ENCODE measurements at regions not wholly inside any gene's neighbourhood (a gene's known extent, or its start where the extent isn't known, plus 50 kb on each side); places are given as distances from the start of the nearest gene placed in this dataset.
"Not testable (repeated sequence)": the region's sequence is repeated elsewhere in the genome, so short reads cannot be mapped to it uniquely, and the experiment has no call there.

DNA sequence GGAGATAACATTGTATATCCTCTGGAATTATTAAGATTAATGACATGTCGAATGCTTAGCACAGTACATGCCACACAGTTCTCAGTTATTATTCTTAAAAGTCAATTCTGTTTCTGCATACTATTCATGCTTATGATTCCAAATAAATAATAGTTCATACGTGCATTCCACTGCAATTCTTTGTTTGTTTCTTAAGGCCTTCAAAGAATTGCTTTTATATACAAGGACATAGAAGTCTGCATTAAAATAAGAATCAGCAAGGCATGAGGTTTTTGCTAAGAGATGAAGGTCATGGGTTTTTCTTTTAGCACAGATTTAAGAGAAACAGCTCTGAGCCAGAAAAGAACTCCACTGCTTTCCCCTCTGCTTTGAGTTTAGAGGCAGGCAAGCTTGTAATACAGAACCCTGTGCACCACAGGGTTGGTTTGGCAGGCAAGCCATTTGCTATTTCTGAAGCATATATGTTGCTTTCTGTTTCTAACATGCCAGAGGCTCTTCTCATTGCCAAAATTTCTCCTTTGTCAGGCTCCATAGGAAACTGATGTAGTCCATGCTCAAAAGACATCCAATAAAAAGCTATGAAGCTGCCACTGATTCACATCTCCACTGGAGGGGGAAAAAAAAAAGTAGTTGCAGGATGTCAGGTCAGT, 420.6 kb upstream of the TYRP1 start:
- DNase-seq (no peak), ATAC-seq (no peak)

DNA sequence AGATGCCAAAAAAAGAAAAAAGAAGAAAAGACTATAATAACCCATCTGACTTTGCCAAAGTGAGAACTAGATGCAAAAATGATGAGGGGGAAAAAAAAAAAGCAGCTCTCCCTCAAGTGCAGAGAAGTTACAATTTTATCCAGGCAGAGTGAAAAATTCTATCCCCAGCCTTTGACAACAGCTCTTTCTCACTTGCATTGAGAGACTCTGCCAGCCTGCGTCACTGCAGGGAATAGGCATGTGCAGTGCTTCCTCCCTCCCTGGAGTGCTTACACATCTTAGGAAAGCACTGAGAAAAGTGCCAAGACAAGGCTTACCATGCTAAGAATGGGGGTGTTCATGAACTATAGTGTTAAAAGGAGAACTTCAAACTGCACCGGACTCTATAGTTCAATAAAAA, 418.6 kb upstream of the TYRP1 start:
- no peak for DNase-seq
- ATAC-seq: no peak

DNA sequence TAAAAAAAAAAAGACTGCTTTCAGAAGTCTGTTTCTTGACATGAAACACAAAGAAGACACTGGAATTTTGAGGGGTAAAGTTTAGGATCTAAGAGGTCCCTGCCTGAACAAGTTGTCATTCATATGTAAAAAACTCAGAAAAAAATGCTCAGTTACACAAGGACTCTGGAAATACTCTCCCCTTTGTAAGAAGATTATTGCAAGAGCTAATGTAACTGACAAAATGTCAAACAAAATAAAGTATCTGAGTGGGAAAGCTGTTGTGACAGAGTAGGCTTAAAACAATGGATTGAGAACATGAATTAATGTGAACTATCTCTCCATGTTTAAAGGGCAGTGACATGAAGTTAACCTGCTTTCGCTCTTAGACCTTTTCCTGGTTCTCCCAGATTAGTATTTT, 416.7 kb upstream of the TYRP1 start:
- no peak for ATAC-seq
- DNase-seq: no peak

DNA sequence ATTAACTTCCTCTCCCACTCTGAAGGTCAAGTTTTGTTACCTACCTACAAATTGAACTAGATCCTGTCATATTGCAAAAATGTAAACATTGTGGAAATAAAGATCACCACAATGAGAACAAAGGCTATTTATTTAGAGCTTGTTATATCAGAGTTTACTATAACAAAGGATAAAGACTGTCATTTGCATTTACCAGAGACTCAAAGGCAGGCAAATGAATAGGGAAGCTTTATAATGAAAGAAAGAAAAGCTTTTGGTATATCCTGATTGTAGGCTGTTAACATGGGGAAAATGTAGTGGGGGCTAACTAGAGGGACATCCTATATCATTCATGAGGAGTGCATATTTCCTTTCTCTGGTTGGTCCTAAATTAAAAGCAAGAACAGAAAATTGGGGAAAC, 403.5 kb upstream of the TYRP1 start:
- no peak for ATAC-seq

DNA sequence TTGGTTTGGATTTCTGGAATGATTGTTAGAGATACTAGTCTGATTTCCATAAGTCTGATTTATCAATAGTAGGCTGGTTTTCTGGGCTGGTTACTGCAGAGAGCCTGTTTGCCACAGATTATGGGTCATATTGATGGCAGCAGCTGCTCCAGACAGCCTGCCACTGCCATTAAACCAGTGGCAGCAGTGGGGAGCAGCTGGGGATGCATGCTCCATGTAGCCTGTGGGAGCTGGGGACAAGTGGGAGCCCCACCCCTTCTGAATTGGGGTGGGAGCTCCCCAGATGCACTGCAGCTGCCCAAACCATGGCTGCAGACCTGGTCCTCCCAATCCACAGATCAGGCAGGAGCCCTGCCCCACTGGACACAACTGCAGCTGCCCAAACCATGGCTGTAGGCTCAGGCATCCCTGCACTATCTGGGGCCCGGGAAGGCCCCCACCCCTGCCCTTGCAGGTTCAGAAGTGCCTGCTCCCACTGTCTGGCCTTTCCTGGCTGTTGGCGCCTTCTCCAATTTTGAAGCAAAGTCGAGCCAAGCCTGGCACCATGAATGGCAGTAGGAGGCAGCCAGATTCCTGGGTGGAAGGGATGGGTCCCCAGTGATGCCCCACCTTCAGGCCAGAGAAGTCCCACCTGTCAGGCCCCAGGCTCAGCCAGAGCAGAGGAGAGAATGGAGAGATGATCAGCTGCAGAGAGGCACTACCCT, 402.9 kb upstream of the TYRP1 start:
- ATAC-seq (no peak), DNase-seq (no peak)

More for the DNA sequence above, 403.5 kb upstream of the TYRP1 start:
- no peak for DNase-seq

DNA sequence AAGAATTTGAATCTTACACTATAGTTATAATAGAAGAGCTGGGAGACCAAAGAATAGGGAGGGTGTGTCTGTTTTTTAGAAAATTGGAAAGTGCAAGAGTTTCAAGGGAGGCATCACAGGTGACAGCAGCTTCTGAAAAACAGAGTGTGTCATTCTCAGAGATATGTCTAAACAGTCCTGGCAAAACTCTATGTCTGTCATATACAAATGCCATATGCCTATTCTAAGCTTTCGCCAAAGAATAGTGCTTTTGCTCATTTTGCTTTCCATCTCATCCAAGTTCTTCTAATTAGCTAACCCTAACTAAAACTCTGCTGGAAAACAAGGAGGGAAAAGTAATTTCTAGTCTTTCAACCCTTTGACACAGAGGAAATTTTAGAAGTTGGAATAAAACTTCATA, 388.0 kb upstream of the TYRP1 start:
- ATAC-seq (no peak), DNase-seq (no peak)

DNA sequence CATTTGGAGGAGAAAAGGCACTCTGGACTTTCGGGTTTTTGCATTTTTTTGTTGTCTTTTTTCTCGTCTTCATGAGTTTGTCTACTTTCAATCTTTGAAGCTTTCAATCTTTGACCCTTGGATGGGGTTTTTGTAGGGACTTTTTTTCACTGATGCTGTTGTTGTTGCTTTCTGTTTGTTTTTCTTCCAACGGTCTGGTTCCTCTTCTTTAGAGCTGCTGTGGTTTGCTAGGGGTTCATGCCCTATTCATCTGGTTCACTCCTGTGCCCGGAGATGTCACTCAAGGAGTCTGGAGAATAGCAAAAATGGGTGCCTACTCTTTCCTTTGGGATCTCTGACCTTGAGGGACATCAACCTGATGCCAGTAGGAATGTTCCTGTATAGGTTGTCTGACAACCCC, 378.6 kb upstream of the TYRP1 start:
- DNase-seq (no peak), ATAC-seq (no peak)

DNA sequence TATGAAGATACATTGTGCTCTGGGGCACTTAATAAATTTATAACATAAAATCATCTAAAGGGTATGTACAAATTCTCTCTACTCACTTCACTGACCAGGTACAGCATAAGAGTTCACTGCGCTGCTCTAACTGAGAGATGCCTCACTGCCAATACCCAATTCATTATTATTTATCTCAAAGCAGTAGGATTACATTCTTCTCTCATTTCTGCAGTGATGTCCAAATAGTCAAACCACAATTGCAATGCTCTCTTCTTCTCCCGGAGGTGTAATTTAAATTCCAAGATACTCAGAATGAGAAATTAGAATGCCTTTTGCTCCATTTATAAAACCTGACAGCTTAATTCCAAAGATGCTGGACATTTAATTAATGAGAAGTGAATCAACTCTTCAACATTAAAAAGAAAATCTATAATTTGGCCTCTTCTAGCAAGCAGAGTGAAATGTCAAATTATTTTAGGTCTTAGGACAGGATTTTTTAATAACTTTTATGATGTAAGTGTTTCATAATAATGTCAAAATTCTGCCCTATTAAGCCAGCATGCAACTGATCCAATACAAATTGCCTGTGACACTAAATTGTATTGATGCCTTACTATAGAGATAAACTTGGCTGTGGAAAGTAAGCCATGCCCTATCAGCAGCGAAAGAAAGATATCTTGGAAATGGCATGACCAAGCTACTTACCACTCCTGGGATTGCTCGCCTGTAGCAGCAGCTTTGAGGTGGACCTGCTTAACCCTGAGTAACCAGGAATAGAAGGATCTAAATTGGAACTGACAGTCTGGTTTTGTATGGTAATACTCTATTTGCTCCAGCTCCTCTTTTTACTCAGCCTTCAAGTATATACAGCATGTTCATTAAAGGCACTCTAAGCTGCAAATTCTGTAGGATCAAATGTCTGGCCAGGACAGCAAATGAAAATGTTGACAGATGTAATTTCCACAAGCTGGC, 374.2 kb upstream of the TYRP1 start:
- no peak for DNase-seq
- no peak for ATAC-seq

DNA sequence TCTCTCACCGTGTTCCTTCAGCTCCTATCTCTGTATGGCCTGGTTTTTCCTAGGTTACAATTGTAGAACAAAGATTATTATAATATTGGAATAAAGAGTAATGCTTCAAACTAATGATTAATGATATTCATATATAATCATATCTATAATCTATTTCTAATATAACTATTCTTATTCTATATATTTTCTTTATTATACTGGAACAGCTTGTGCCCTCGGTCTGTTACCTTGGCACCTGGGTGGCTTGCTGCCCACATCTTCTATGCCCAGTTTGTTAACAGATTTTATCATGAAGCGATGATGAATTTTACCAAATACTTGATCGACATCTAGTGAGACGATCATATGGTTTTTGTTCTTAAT, 363.6 kb upstream of the TYRP1 start:
- no peak for ATAC-seq
- no peak for DNase-seq

DNA sequence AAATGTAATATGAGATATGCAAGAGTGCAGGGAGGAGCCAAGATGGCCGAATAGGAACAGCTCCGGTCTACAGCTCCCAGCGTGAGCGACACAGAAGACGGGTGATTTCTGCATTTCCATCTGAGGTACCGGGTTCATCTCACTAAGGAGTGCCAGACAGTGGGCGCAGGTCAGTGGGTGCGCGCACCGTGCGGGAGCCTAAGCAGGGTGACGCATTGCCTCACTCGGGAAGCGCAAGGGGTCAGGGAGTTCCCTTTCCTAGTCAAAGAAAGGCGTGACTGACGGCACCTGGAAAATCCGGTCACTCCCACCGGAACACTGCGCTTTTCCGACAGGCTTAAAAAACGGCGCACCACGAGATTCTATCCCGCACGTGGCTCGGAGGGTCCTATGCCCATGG, 359.2 kb upstream of the TYRP1 start:
- not testable (repeated sequence) for ATAC-seq, DNase-seq

DNA sequence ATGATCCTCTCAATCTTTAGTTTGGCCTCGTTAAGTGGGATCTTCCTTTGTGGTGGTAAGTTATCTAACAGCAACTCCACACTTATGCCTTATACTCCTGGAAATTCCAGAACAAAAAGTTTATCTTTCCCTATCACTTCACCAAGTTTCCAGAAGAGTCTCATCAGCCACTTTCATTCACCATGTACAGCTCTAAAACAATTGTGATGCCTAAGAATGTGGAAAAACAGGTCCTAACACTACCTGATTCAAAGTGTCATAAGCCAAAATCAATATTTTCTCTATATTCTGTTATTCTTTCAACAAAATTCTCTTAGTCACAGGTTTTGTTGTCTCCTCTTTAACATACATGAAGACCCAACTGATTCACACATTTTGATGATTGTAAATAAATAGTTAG, 342.4 kb upstream of the TYRP1 start:
- no peak for DNase-seq

DNA sequence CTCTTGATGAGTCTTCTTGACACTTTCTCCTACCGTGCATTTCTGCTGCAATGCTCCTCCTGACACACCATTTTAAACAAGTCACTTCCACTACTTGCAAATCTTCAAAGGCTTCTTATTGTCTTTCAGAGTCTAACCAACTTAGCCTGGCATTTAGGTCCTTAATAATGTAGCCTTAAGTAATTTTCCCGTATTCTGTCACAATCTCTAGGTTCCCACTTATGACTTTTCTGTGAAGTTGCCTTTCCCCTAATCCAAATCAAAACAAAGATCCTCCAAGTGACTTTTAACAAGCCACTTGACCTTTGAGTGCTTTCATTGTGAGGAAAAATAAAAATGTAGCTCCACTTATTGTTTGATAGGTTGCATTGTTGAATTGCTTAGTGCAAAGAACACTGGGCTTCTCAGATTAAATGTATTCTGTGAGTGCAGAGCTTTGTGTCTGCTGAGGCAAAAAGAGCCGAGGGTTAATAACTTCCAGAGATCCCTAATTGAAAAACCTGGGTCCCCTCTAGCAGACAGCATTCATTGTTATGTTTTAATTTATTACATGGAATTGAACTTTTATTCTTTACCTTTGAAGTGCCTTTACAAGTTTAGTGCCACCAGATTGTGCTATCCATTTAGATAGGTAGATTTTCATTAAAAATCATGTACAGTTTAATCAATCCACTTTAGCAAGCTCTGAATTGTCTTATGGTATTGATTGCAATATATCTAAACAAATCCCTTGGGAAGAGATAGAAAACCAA, 341.7 kb upstream of the TYRP1 start:
- DNase-seq (no peak), ATAC-seq (no peak)

More for the DNA sequence above, 342.4 kb upstream of the TYRP1 start:
- ATAC-seq: no peak

DNA sequence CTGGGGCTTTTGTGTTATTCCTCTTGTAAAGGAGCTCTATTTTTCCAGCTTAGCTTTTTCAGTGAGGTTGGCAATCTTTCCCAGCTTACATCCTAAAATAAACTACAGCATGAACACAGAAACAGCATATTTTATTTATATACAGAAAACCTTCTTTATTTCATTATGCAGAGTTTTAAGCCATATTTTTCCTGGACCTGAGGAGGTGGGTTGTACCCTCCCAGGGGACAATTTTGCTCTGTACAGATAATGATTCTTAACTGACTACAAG, 341.2 kb upstream of the TYRP1 start:
- DNase-seq: no peak
- no peak for ATAC-seq

DNA sequence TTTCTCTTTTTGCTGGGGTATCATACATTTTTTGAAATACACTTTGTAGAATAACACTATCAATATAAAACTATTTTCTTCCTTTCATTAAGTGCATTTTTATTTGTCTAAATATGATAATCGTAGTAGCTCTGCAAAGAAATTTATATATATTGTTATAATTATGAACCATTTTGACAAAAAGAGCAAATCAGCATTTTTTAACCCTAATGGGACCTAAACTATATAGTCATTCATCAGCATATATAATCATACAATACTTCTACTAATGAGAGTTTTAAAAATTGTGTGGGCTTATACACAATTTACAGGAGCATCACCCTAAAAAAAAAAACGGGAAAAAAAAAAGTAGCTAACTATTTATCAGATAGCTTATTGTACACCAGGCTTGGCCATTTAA, 329.7 kb upstream of the TYRP1 start:
- ATAC-seq: no peak
- no peak for DNase-seq

DNA sequence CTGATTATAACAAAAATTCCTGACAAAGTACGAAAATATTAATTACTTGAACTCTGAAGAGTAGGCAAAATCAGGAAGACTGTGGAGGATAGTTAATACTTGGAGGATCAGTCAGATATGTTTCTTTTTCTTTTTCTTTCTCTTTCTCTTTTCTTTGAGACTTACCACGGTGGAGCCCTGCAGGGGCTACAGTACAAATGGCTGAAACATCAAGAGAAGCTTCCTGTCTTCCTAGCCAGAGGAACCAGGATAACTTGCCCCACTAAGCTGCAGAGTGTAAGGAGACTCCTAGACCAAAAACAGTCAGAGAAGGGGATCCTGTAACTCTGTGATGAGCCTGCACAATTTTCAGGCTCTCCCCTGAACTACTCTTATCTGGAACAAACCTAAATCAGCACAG, 324.6 kb upstream of the TYRP1 start:
- no peak for DNase-seq

DNA sequence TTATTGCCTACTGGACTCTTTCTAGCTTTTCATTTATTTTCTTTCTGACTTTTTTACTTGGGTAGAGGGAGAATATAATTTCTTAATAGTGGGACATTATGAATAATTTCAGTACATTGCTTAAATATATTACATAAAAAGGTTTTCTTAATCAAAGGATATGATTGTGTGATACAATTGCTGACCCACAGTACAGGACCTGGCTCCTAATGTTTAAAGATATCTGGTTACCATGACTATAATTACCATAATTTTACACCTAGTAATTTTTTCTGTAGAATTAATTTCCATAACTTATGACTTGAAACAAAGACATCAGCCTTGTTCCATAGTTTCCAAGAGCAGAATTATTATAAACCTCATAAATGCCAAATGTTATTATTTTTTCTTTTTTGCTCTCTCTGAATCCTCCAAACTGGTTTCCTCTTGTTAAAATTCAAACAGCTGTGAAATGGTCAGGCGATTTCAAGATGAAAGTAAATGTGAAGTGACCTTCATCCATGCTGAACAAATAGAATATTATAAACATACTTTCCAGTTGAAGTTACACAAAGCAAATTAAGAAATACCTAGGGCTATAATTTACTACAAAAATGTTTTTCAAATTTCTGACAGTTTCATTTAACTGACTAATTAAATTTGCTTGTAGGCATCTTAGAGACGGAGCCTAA, 301.2 kb upstream of the TYRP1 start:
- DNase-seq (no peak), ATAC-seq (no peak)

More for the DNA sequence above, 324.6 kb upstream of the TYRP1 start:
- no peak for ATAC-seq

DNA sequence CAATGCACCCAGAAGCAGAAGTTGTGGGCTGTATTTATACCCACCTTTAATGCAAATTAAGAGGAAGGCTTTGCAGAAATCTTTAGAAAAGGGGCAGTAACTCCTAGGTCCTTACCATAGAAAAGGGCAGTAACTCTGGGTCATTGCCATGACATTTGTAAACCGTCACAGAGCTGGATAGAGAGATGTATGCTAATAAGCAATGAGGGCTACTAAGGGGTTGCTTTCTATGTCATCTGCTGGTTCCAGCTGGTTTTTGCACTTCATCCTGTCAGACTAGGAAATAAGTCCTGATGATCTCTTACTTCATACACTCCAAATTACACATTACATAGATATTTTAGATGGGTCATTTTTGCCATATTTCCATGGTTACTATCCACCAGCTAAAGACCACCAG, 299.1 kb upstream of the TYRP1 start:
- ATAC-seq (no peak), DNase-seq (no peak)

DNA sequence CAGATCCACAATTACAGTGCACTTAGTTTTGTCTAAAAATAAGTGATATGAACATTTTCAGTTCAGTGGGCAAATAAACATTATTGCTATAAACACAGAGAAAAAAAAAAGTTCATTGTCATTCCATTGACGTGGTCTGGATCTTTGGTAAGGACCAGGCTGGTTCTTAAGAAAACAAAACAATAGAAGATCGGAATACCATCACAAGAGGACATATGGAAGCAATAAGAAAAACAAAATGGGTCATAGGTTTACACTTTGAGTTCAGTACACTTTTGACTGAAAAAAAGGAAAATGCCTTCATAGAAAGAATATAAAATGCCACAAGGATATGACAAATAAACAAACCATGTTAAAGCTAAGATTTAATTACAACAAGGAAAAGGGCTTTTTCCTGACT, 289.5 kb upstream of the TYRP1 start:
- ATAC-seq (no peak), DNase-seq (no peak)

DNA sequence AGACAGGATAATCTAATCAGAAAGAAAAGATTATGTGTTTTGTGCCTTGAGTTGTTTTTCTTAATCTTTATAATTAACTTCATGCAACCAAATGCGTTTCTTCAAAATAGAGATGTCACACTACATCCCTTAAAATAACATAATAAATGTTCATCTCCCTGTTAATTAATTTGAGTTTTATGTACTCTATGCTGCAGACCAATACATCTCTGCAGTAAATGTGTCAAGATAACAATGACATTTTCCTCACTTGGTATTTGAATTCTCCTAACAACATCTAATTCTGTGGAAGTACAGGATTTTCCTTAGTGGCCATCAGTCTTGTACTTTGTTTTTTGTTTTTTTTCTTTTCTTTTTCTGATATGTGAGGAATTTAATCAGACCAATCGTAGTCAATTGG, 279.2 kb upstream of the TYRP1 start:
- ATAC-seq (no peak), DNase-seq (no peak)

DNA sequence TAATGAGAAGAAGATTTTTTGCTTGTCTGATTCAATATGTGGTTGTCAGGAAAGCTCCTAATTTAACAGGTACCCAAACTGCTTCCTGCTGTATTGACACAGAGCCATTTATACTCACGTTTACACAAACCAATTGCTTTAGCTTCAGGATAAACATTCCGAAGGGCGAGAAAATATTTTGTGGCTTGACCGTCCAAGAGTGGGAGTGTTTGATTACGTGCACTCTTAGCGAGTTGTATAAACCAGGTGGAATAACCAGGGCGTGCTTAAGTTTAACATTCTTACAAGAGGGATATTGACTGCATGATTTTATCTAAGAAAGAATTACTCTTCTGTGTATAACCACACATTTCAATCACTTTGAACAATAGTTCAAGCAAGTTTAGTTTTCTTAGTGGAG, 278.7 kb upstream of the TYRP1 start:
- no peak for ATAC-seq
- no peak for DNase-seq

DNA sequence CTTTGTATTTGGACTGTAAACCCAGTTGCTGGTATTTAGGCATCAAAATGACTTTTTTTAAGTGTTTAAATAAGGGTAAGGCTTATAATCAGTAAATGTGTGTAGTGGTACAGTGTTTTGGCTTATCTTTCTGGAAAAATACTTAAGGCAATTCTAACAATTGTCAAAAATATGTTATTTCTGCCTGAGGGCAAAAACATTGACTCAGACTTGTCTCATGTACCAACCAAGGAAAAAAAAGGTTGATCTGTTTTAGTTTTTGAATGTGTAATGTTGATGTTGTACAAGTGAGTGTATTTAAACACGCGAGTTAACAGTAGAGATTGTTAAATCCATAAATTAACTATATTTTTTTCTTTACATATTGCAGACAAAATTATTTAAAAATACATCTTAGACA, 277.8 kb upstream of the TYRP1 start:
- ATAC-seq (no peak), DNase-seq (no peak)

DNA sequence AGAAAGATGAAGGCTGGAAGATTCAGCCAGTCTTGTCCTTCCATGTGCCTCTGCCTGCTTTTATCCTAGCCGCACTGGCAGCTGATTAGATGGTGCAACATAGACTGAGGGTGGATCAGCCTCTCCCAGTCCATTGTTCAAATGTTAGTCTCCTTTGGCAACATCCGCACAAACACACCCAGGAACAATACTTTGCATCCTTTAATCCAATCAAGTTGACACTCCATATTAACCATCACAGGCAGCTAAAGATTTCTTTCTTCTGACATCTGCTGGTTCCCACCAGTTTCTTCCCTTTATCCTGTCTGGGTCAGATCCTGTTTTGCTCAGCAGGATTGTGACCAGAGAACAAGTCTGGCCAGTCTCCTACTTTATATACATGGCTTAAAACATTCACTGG, 276.5 kb upstream of the TYRP1 start:
- DNase-seq: no peak
- ATAC-seq: no peak
